Upper lobe of left lung (tissue), 4 donors: ENCODE measurements at regions not wholly inside any gene's neighbourhood (a gene's known extent, or its start where the extent isn't known, plus 50 kb on each side); places are given as distances from the start of the nearest gene placed in this dataset.

ENCODE experiments used
- CTCF ChIP-seq, 6 experiments: fragments of 450-650 bp in 4 of 6; fragments of 200-600 bp in 2 of 6; sonication (generic) in 2 of 6; IDR thresholded peaks; one replicate each; pipeline ENCODE4 v1.5.1; 2016 to 2019; ENCODE audit warnings: antibody characterized with exemption in 6 of 6
- POLR2A ChIP-seq, 4 donors: fragments of 450-650 bp; IDR thresholded peaks; one replicate each; pipeline ENCODE4 v1.5.1; 2016 to 2017; ENCODE audit warnings: antibody characterized with exemption in 4 of 4, mild to moderate bottlenecking in 2 of 4

- TF ChIP-seq POLR2A (IDR thresholded peaks at IDR 0.05) (no peak), CTCF (IDR thresholded peaks at IDR 0.05) (no peak)
Observed at GRCh38 chr4:77349364-77349763, 192.4 kb downstream of the CCNG2 start.
